Naive B cell (primary cell): ENCODE measurements at regions not wholly inside any gene's neighbourhood (a gene's known extent, or its start where the extent isn't known, plus 50 kb on each side); places are given as distances from the start of the nearest gene placed in this dataset.
"Not testable (repeated sequence)": the region's sequence is repeated elsewhere in the genome, so short reads cannot be mapped to it uniquely, and the experiment has no call there.

ENCODE experiments used
- ATAC-seq, 2 donors: fragments of 150-1000 bp; cut with Tn5 transposase; 2 replicates each; pipeline ENCODE4 v1.10.0; 2021; ENCODE audit warnings: low read depth in 2 of 2, mild to moderate bottlenecking in 2 of 2, moderate library complexity in 2 of 2
- DNase-seq: peaks from one replicate; pipeline ENCODE4 v3.0.0; 2022
- H3K27ac Mint-ChIP-seq, 6 donors: one replicate each; pipeline ENCODE4 v1.8.0; 2020 to 2022; ENCODE audit warnings: mild to moderate bottlenecking in 6 of 6, mixed read lengths in 6 of 6, moderate library complexity in 5 of 6, inconsistent platforms in 2 of 6
- H3K27me3 Mint-ChIP-seq, 3 donors: one replicate each; pipeline ENCODE4 v1.8.0; 2021 to 2022; ENCODE audit warnings: mixed read lengths in 3 of 3, mild to moderate bottlenecking in 1 of 3
- H3K36me3 Mint-ChIP-seq, 2 donors: one replicate each; pipeline ENCODE4 v1.8.0; 2020 to 2022; ENCODE audit warnings: mixed read lengths in 2 of 2, inconsistent platforms in 1 of 2, mild to moderate bottlenecking in 1 of 2
- H3K4me1 Mint-ChIP-seq, 3 donors: one replicate each; pipeline ENCODE4 v1.8.0; 2020 to 2022; ENCODE audit warnings: mixed read lengths in 3 of 3, inconsistent platforms in 1 of 3, mild to moderate bottlenecking in 1 of 3, moderate library complexity in 1 of 3
- H3K4me3 Mint-ChIP-seq, 8 donors: one replicate each; pipeline ENCODE4 v1.8.0; 2020 to 2022; ENCODE audit warnings: mild to moderate bottlenecking in 8 of 8, mixed read lengths in 8 of 8, moderate library complexity in 8 of 8, inconsistent platforms in 2 of 8
- H3K9me3 Mint-ChIP-seq, 7 donors: one replicate each; pipeline ENCODE4 v1.8.0; 2020 to 2022; ENCODE audit warnings: mixed read lengths in 7 of 7, mild to moderate bottlenecking in 5 of 7, inconsistent platforms in 2 of 7, moderate library complexity in 1 of 7

- H3K27ac Mint-ChIP-seq: no peak overlapping the region
- no peak for ATAC-seq
- peaks cover 9 to 39% (median 11%) of the 10 kb centered on the region in 3 donors for H3K4me1 Mint-ChIP-seq
- no peak for DNase-seq
- no peak overlapping the region for H3K4me3 Mint-ChIP-seq
- H3K27me3 Mint-ChIP-seq: no peaks in the 10 kb centered on the region
- no peaks in the 10 kb centered on the region for H3K9me3 Mint-ChIP-seq
- H3K36me3 Mint-ChIP-seq: no peaks in the 10 kb centered on the region
Measured at GRCh38 chr20:53763707-53764414, 170.2 kb upstream of the ZNF217 start.

DNA sequence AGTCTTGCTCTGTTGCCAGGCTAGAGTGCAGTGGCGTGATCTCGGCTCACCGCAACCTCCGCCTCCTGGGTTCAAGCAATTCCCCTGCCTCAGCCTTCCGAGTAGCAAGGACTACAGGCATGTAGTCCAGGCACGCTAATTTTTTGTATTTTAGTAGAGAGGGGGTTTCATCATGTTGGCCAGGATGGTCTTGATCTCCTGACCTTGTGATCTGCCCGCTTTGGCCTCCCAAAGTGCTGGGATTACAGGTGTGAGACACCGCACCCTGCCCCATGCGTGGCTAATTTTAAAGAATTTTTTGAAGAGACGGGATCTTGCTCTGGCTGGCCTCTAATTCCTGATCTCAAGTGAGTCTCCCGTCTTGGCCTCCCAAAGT is 168.8 kb upstream of the ZNF217 start:
- Mint-ChIP-seq H3K27ac (peak overlapping the region in 1 of 6 donors; percentile 59), H3K4me1 (peaks cover 9 to 39% (median 12%) of the 10 kb centered on the region in 3 donors)
- not testable (repeated sequence) for H3K4me3 Mint-ChIP-seq, H3K36me3 Mint-ChIP-seq, DNase-seq, ATAC-seq, H3K27me3 Mint-ChIP-seq, H3K9me3 Mint-ChIP-seq

GRCh38 chr20:53760025-53760441 is 166.4 kb upstream of the ZNF217 start:
- Mint-ChIP-seq H3K4me3 (peak overlapping the region in 2 of 8 donors; percentile 35 to 44), H3K9me3 (no peaks in the 10 kb centered on the region), H3K27ac (peak overlapping the region in 5 of 6 donors; percentile 11 to 83 (median 41)), H3K27me3 (no peaks in the 10 kb centered on the region), H3K36me3 (no peaks in the 10 kb centered on the region), H3K4me1 (peaks cover 5 to 41% (median 9%) of the 10 kb centered on the region in 3 donors)
- peak; percentile 90 to 98 for ATAC-seq
- DNase-seq: no peak

GRCh38 chr20:53757472-53757913 is 163.9 kb upstream of the ZNF217 start:
- Mint-ChIP-seq H3K4me1 (peaks cover 21 to 52% (median 22%) of the 10 kb centered on the region in 3 donors), H3K27ac (no peak overlapping the region), H3K36me3 (no peaks in the 10 kb centered on the region), H3K4me3 (no peak overlapping the region), H3K27me3 (no peaks in the 10 kb centered on the region), H3K9me3 (no peaks in the 10 kb centered on the region)
- no peak for DNase-seq
- no peak for ATAC-seq

DNA sequence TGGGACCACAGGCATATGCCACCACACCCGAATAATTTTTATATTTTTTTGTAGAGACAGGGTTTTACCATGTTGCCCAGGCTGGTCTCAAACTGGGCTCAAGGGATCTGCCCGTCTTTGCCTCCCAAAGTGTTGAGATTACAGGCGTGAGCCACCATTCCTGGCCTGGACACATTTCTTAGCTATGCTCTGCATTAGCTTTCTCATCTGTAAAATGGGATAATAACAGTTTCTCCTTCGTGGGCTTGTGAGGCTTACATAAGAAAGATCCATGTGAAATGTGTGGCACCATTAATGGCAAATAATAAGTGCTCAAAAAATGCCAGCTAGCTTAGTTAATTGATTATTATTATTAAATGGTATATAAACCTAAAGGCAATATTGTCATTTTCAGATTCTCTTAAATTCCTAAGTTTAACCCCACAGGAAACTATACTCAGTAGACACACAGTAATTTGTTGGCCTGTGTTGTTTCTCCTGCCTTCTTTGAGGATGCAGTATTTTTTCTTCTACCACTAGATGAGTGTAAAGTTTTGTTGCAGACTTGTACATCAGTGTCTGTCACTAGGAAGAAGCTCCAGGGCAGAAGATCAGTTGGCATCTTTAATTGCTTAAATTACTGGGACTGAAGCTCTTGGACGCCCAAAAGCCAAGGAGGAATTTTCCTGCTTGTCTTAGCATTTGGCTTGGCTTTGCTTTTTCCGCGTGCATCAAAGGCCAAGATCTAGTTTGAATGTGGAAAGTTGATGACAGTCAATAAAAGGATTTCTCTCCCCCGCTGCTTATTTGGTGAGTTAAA is 162.3 kb upstream of the ZNF217 start:
- H3K4me3 Mint-ChIP-seq: peak overlapping the region in 1 of 8 donors; percentile 71
- peaks cover 31 to 61% (median 34%) of the 10 kb centered on the region in 3 donors for H3K4me1 Mint-ChIP-seq
- peak overlapping the region in 4 of 6 donors; percentile 49 to 94 (median 70) for H3K27ac Mint-ChIP-seq

GRCh38 chr20:53753880-53754459 is 160.3 kb upstream of the ZNF217 start:
- peak overlapping the region in 2 of 8 donors; percentile 28 to 39 for H3K4me3 Mint-ChIP-seq
- H3K9me3 Mint-ChIP-seq: no peaks in the 10 kb centered on the region
- DNase-seq: no peak
- peak overlapping the region in 4 of 6 donors; percentile 92 to 99 (median 94) for H3K27ac Mint-ChIP-seq
- H3K27me3 Mint-ChIP-seq: no peaks in the 10 kb centered on the region
- no peak for ATAC-seq
- no peaks in the 10 kb centered on the region for H3K36me3 Mint-ChIP-seq
- H3K4me1 Mint-ChIP-seq: peaks cover 32 to 68% (median 51%) of the 10 kb centered on the region in 3 donors

More for the DNA sequence above, 162.3 kb upstream of the ZNF217 start:
- DNase-seq (no peak), ATAC-seq (no peak)
- Mint-ChIP-seq H3K36me3 (no peaks in the 10 kb centered on the region), H3K27me3 (no peaks in the 10 kb centered on the region), H3K9me3 (no peaks in the 10 kb centered on the region)

GRCh38 chr20:53752971-53753879 is 159.6 kb upstream of the ZNF217 start:
- Mint-ChIP-seq H3K9me3 (no peaks in the 10 kb centered on the region), H3K4me3 (peak overlapping the region in 1 of 8 donors; percentile 61), H3K4me1 (peaks cover 34 to 68% (median 53%) of the 10 kb centered on the region in 3 donors), H3K36me3 (no peaks in the 10 kb centered on the region), H3K27ac (peak overlapping the region in 4 of 6 donors; percentile 41 to 94 (median 73)), H3K27me3 (no peaks in the 10 kb centered on the region)
- ATAC-seq (no peak), DNase-seq (no peak)

GRCh38 chr20:53752583-53752970 is 158.9 kb upstream of the ZNF217 start:
- Mint-ChIP-seq H3K9me3 (no peaks in the 10 kb centered on the region), H3K27me3 (no peaks in the 10 kb centered on the region), H3K4me3 (peak overlapping the region in 3 of 8 donors; percentile 9 to 61 (median 20)), H3K36me3 (no peaks in the 10 kb centered on the region), H3K4me1 (peaks cover 34 to 67% (median 53%) of the 10 kb centered on the region in 3 donors), H3K27ac (peak overlapping the region in 5 of 6 donors; percentile 41 to 94 (median 92))
- ATAC-seq: no peak
- no peak for DNase-seq

- DNase-seq (no peak), ATAC-seq (peak in 1 of 2 donors; percentile 28)
- no peaks in the 10 kb centered on the region for H3K27me3 Mint-ChIP-seq
- H3K4me1 Mint-ChIP-seq: peaks cover 34 to 66% (median 53%) of the 10 kb centered on the region in 3 donors
- H3K4me3 Mint-ChIP-seq: peak overlapping the region; percentile 13 to 82 (median 64)
- H3K9me3 Mint-ChIP-seq: no peaks in the 10 kb centered on the region
- H3K36me3 Mint-ChIP-seq: no peaks in the 10 kb centered on the region
- peak overlapping the region; percentile 92 to 99 (median 95) for H3K27ac Mint-ChIP-seq
Measured at GRCh38 chr20:53751620-53752318, 158.1 kb upstream of the ZNF217 start.

- Mint-ChIP-seq H3K4me1 (peaks cover 34 to 66% (median 53%) of the 10 kb centered on the region in 3 donors), H3K9me3 (no peaks in the 10 kb centered on the region), H3K4me3 (peak overlapping the region; percentile 13 to 82 (median 64)), H3K27me3 (no peaks in the 10 kb centered on the region), H3K36me3 (no peaks in the 10 kb centered on the region), H3K27ac (peak overlapping the region; percentile 92 to 99 (median 95))
- peak; percentile 90 to 93 for ATAC-seq
- peak; percentile 53 for DNase-seq
Measured at GRCh38 chr20:53750827-53751619, 157.4 kb upstream of the ZNF217 start.

DNA sequence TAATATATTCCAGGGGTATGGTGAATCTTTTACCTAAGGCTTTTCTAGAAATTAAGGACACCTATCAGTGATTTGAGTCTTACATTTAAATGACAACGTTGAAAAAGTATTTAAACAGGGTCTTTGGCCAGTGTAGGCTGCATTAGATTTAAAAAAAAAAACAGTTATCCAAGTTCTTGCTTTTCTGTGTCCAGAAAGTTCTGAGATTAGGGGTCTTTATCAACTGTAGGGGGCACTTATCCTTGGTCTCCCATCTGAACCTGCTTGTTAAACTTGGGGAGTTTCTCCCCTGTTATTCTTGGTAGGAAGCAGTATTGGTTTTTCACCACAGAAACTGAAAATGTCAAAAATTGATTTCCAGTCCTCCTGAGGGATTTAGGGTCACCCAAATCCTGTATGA is 155.9 kb upstream of the ZNF217 start:
- no peak for DNase-seq
- no peak for ATAC-seq
- H3K27me3 Mint-ChIP-seq: no peaks in the 10 kb centered on the region
- H3K4me1 Mint-ChIP-seq: peaks cover 30 to 55% (median 48%) of the 10 kb centered on the region in 3 donors
- H3K27ac Mint-ChIP-seq: peak overlapping the region; percentile 12 to 92 (median 86)
- no peaks in the 10 kb centered on the region for H3K9me3 Mint-ChIP-seq
- no peak overlapping the region for H3K4me3 Mint-ChIP-seq
- H3K36me3 Mint-ChIP-seq: no peaks in the 10 kb centered on the region
